SK-N-SH (cell line): ENCODE measurements at regions not wholly inside any gene's neighbourhood (a gene's known extent, or its start where the extent isn't known, plus 50 kb on each side); places are given as distances from the start of the nearest gene placed in this dataset.

ENCODE experiments used
- CTCF ChIP-seq: fragments of 200-600 bp; sonication (generic); IDR thresholded peaks from 2 replicates; pipeline ENCODE4 v1.6.1; 2017; ENCODE audit warnings: antibody characterized with exemption, mild to moderate bottlenecking, moderate library complexity
- FOSL2 ChIP-seq: IDR thresholded peaks from 2 replicates; pipeline ENCODE4 v1.4.0; 2012; ENCODE audit warnings: low read depth, mild to moderate bottlenecking, moderate library complexity, borderline replicate concordance
- JUND ChIP-seq: IDR thresholded peaks from 2 replicates; pipeline ENCODE4 v1.4.0; 2012
- POLR2AphosphoS5 ChIP-seq: IDR thresholded peaks from 2 replicates; pipeline ENCODE4 v1.6.1; 2012; ENCODE audit warnings: low read depth, low read length
- TF ChIP-seq, protein P1 (sequence below): IDR thresholded peaks from 2 replicates; pipeline ENCODE4; 2012

DNA sequence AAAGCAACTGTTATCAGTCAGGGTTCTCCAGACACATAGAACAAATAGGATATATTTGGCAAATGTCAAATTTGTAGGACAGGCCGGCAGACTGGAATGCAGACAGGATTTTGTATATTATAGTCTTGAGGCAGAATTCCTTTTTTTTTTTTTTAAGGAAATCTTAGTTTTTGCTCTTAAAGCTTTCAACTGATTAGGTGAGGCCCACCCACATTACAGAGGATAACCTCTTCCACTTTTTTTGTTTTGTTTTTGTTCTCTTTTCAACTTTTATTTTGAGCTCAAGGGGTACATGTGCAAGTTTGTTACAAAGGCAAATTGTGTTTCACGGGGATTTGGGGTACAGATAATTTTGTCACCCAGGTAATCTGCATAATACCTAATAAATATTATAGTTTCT, 350.2 kb upstream of the CHAC2 start:
- TF ChIP-seq POLR2AphosphoS5 (no peak), CTCF (no peak), JUND (no peak), FOSL2 (no peak)
- TF ChIP-seq, protein P1, sequence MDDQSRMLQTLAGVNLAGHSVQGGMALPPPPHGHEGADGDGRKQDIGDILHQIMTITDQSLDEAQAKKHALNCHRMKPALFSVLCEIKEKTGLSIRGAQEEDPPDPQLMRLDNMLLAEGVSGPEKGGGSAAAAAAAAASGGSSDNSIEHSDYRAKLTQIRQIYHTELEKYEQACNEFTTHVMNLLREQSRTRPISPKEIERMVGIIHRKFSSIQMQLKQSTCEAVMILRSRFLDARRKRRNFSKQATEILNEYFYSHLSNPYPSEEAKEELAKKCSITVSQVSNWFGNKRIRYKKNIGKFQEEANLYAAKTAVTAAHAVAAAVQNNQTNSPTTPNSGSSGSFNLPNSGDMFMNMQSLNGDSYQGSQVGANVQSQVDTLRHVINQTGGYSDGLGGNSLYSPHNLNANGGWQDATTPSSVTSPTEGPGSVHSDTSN: no peak
